T47D (cell line): ENCODE measurements at regions not wholly inside any gene's neighbourhood (a gene's known extent, or its start where the extent isn't known, plus 50 kb on each side); places are given as distances from the start of the nearest gene placed in this dataset.

Experiments used
- DNase-seq, 2 experiments: peaks; one replicate each; pipeline versions ENCODE4 v3.0.0 to v3.0.0-alpha.2; 2011 to 2012; ENCODE audit warnings: low read depth in 1 of 2, low spot score in 1 of 2
- JUND ChIP-seq: IDR thresholded peaks from 2 replicates; pipeline ENCODE4 v1.6.1; 2012; ENCODE audit warnings: low read depth
- in situ Hi-C: cut with HindIII; loops from 2 replicates; pipeline ENCODE4 v1.10.0; 2016; ENCODE audit warnings: low sequenced_read_pairs, low pct_unique_long_range_greater_than_20kb

DNA sequence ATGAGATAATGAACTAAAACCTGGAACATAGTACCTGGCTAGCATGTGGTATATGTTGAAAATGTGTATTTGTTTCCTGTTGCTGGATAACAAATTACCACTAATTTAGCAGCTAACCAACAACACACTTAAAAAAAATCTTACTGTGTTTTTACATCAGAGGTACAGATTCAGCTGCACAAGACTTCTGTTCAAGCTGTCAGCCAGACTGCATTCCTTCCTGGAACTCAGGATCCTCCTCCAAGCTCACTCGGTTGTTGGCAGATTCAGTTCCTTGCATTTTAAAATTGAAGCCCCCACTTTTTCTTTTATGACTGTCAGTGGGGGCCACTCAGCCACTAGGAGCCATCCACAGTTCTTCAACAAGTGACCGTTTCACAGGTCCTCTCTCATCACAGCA lies 246.9 kb upstream of the DACH1 start:
- in situ Hi-C loops, result no loop called here
- no peak for TF ChIP-seq JUND
- no peak for DNase-seq

DNA sequence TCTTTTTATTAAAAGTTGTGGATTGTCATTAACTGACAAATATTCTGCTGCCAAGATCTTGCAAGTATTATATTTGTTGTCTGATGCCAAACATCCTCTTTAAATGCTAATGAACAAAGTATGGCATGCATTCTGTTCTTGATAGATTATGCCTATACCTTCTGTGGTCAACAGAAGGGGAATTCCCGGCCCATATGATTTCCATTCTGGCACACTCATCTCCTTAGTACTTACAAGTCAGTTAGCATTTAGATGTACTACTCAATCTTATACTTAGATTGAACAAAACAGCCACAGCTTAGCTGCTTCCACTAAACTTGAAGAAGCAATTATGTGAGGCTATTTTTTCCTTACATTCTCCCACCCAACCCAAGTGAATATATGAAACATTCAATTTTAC lies 246.1 kb upstream of the DACH1 start:
- in situ Hi-C loops, result no loop called here
- no peak for TF ChIP-seq JUND

DNA sequence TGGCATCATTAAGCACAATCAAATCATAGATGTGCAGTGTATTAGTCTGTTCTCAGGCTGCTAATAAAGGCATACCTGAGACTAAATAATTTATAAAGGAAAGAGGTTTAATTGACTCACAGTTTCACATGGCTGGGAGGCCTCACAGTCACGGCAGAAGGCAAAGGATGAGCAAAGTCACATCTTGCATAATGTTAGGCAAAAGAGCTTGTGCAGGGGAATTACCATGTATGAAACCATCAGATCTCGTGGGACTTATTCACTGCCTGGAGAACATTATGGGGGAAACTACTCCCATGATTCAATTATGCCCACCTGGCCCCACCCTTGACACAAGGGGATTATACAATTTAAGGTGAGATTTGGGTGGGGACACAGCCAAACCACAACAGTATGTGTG lies 245.2 kb upstream of the DACH1 start:
- no peak for TF ChIP-seq JUND
- no peak for DNase-seq
- in situ Hi-C loops, result no loop called here

More for the DNA sequence above, 246.1 kb upstream of the DACH1 start:
- no peak for DNase-seq

DNA sequence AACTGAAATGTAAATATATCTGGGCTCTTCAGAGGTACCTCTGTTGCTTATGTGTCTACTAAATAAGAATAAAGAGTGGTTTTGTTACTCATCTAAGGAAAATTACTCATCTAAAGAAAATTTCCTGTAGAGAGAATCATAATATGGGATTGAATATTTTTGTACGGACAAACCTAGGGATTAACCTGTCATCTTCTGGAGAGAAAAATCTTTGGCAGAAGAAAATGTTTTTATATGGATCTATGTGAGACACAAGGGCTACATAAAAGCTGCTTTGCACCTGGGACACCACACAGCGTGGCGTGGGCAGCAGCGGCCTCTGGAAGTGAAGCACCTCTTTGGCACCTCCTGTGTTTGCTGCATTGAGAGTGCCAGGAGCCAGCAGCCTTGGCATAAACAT lies 242.9 kb upstream of the DACH1 start:
- in situ Hi-C loops, result no loop called here
- DNase-seq, result no peak
- TF ChIP-seq JUND, result no peak

DNA sequence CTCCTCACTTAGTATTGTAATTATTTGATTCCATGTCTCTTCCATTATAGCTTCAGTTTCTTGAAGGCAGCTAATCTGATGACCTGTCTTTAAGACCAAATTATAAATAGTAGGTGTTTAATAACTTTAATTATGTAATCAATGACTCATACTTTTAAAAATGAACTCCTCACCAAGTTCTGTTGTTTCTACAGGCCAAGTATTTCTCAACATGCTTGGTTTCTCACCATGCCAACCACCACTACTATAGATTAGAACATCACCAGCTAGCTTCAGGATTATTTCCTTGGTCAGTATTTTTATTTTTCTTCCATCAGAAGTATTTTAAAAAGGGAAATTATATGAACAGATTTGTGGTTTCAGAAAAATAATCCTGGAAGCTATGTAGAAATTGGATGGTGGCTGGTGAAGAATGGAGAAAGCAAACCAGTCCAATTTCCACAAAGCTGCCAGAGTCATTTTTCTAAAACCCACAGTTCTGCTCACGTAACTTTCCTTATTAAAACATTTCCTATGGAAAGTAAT lies 237.7 kb upstream of the DACH1 start:
- in situ Hi-C loops, result no loop called here
- TF ChIP-seq JUND, result no peak
- DNase-seq, result no peak

DNA sequence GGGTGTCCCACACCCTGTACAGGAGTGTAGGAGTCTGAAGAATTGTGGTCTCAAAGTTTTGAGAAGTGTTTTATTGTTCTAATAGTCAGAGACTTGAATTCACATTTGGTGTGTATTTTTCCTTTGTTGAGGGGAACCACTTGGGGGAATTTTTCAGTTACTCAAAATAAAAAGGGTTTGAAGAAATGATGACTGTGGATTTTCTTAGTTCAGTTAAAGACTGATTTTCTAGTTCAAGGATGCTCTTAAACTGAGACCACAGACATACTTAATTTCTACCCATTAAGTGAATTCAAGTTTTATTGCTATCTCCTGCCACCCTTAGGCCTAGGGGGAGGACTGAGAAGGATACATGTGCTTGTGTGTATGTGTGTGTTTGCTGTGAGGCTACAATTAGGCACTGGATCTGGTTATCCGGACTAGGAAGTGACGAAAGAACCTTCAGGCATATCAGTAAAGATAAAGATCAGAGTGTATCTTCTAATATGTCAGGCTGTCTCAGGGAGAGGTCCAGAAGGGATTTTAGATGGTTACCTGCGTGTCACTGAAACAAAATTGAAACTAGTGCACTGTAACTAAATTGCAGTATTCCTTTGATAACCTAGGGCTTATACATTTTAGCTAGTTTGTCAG lies 234.9 kb upstream of the DACH1 start:
- TF ChIP-seq JUND, result no peak
- in situ Hi-C loops, result no loop called here
- DNase-seq, result no peak

DNA sequence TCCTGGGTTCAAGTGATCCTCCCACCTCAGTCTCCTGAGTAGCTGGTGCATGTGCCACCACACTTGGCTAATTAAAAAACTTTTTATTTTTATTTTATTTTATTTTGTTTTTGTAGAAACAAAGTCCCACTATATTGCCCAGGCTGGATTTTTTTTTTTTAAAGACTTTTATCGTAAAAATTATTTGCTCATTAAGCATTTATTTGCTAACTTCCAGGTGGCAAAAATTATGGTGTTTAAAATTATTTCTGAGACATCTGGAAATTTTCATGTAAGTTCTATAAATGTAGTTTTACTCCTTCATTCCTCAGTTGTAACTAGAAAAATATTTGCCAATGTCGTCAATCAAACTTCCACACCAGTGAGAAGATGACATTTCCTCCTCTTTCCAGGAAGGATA lies 233.3 kb upstream of the DACH1 start:
- no peak for TF ChIP-seq JUND
- DNase-seq, result no peak
- in situ Hi-C loops, result no loop called here

DNA sequence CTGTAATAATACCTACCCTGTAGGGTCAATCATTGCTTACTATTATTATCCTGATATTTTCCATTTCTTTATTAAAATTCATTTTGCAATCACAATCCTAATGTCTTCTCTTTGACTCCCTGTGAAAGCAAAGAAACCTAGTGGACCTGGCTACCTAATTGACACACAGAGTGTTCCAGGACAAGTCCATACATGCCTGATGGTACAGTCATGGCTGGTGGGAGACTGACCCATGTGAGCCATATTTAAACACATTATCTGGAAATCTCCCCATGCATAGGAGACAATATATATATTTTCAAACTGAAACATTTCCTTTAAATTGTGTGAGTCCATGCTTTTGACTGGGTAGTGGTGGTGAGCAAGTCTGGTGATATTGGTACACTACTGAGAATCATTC lies 230.6 kb upstream of the DACH1 start:
- DNase-seq, result no peak
- no peak for TF ChIP-seq JUND
- in situ Hi-C loops, result no loop called here

DNA sequence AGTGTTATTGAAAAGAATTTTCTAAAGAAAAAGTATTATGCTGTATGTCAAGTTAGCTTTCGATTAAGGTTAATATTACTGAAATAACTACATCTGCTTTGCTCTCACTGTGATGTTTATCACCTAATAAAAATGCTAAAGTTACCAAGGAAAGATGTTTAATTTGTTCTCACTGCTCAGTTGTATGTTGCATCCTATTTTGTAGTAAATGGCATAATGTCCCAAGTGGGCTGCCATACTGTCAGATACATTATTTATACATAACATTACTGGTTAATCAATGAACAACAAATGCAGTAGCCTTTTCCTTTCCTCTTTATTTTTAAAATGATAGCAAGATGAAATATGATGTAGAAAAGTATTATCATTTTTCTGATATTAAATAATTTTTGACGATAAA lies 226.3 kb upstream of the DACH1 start:
- in situ Hi-C loops, result no loop called here
- TF ChIP-seq JUND, result no peak
- no peak for DNase-seq

DNA sequence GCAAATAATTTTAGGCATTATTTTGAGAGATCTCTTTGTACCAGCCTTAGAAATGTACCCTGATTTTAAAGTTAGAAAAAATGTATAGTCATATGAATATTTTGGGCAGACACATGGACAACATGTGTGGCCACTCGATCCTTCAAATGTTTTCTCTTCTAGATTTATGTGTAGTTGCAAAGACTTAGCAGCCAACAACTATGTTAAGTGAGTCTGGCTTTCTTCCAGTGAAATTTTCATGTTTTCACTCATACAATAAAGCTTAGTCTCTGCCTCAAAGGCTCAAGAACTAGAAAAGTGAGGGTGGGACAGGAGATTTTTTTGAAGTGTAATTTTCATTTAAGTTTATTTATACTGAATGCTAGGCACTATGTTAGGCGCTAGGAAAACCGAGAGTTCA lies 207.7 kb upstream of the DACH1 start:
- in situ Hi-C loops, result no loop called here
- no peak for DNase-seq
- TF ChIP-seq JUND, result no peak

DNA sequence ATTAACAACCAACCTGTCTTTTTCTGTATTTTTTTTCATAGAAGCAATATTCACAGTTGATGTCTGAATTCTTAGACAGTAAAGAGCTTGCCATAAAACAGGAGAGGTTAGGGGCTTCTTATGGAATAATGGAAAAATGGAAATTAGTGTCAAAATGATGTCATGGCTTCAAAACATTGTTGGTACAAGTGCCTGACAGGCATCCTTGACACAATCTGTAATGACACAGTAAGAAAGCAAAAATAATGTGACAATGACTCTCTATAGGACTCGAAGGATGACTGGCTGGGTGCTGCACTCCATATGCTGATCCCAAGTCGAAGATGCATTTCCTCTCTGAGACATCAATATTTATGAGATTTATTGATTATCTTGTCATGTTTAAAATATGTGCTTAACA lies 205.3 kb upstream of the DACH1 start:
- in situ Hi-C loops, result no loop called here
- no peak for TF ChIP-seq JUND
- DNase-seq, result no peak

DNA sequence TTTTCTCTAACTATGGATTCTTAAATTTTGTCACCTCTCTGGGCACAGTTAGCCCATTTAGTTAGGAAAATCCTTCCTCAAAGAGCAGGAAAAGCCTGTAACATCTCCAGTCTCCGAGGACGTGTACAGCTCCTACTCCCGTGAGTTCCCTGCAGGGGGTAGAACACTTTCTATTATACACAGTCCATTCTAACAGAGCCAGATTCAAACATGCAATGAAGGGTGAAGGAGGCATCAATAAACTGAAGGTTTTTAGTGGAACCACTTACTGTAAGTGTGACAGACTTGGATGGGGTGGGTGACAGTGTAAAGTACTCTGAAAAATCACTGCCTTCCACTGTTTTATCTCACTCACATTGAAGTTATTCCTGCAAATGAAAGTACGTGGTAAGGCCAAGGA lies 204.7 kb upstream of the DACH1 start:
- DNase-seq, result no peak
- in situ Hi-C loops, result no loop called here
- TF ChIP-seq JUND, result no peak

DNA sequence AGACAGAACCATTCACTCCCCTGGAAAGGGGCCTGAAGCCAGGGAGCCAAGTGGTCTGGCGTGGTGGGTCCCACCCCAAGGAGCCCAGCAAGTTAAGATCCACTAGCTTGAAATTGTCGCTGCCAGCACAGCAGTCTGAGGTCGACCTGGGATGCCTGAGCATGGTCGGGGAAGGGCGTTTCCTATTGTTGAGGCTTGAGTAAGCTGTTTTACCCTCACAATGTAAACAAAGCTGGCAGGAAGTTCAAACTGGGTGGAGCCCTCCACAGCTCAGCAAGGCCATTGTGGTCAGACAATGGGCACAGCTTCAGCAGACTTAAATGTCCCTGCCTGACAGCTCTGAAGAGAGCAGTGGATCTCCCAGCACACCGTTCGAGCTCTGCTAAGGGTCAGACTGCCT lies 195.6 kb upstream of the DACH1 start:
- TF ChIP-seq JUND, result no peak
- DNase-seq, result no peak
- in situ Hi-C loops, result no loop called here

DNA sequence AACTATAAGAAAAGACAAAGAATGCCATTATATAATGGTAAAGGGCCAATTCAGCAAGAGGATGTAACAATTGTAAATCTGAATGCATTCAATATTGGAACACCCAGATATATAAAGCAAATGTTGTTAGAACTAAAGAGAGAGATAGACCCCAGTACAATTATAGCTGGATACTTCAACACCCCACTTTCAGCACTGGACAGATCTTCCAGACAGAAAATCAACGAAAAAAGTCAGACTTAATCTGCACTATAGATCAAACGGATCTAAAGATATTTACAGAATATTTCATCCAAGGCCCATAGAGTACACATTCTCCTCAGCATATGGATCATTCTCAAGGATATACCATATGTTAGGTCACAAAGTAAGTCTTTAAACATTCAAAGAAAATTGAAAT lies 194.6 kb upstream of the DACH1 start:
- no peak for DNase-seq
- in situ Hi-C loops, result no loop called here
- TF ChIP-seq JUND, result no peak

DNA sequence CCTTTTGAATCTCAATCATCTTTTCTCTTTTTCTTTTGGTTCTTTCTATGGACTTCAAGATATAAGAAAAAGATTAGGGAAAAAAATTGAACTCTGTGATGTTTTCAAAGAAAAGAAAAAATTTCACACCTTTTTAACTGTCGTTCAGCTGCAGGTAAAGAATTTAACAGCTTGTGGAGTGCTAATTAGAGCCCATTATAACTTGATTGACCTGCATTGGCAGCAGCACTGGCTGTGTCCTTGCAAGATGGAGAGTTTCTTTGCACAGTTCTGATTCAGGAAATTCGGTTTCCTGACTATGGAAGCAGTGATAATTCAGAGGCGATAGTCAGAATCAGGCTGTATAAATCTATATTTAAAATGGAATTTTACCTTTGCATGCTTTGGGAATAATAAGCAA lies 183.2 kb upstream of the DACH1 start:
- in situ Hi-C loops, result no loop called here
- TF ChIP-seq JUND, result no peak
- DNase-seq, result no peak
